ENCODE measurements at regions not wholly inside any gene's neighbourhood (a gene's known extent, or its start where the extent isn't known, plus 50 kb on each side); places are given as distances from the start of the nearest gene placed in this dataset.

DNA sequence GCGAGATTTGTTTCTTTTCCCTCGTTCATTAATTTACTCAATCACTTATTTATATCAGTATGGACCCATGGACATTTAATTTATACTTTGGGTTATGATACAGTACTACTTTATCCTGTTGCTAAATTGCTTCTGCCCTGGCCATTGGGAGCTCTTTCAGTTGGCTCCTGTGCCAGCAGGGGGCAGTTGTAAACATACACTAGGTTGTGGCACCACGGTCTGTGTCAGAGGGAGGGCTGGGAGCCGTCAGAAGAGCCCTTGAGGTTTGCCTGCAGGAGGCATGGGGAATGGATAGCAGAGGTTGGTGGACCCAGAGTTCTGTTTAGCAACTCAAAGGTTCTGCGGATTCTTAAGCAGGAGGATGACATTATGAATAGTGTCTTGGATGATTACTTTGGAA lies 94.3 kb downstream of the ERCC5 start:
- TF ChIP-seq, protein P1, sequence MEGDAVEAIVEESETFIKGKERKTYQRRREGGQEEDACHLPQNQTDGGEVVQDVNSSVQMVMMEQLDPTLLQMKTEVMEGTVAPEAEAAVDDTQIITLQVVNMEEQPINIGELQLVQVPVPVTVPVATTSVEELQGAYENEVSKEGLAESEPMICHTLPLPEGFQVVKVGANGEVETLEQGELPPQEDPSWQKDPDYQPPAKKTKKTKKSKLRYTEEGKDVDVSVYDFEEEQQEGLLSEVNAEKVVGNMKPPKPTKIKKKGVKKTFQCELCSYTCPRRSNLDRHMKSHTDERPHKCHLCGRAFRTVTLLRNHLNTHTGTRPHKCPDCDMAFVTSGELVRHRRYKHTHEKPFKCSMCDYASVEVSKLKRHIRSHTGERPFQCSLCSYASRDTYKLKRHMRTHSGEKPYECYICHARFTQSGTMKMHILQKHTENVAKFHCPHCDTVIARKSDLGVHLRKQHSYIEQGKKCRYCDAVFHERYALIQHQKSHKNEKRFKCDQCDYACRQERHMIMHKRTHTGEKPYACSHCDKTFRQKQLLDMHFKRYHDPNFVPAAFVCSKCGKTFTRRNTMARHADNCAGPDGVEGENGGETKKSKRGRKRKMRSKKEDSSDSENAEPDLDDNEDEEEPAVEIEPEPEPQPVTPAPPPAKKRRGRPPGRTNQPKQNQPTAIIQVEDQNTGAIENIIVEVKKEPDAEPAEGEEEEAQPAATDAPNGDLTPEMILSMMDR (IDR thresholded peaks at IDR 0.05; ENCODE audit: insufficient read depth, low read length), result no peak
- no peak for TF ChIP-seq POLR2AphosphoS5 (IDR thresholded peaks at IDR 0.05; ENCODE audit: low read depth)
- TF ChIP-seq SPI1 (IDR thresholded peaks at IDR 0.05; ENCODE audit: borderline replicate concordance, low read depth), result no peak
